Liver (tissue), 3 donors: ENCODE measurements at regions not wholly inside any gene's neighbourhood (a gene's known extent, or its start where the extent isn't known, plus 50 kb on each side); places are given as distances from the start of the nearest gene placed in this dataset.

Experiments used
- FOXA1 ChIP-seq: IDR thresholded peaks from 2 replicates; pipeline ENCODE4 v1.6.1; 2016; ENCODE audit warnings: antibody characterized with exemption
- GABPA ChIP-seq, 2 donors: IDR thresholded peaks in 1 of 2; conservative IDR thresholded peaks in 1 of 2; 2 replicates each; pipeline ENCODE4 v1.6.1; 2016; ENCODE audit warnings: antibody characterized with exemption in 2 of 2, mild to moderate bottlenecking in 1 of 2, moderate library complexity in 1 of 2
- JUND ChIP-seq, 2 donors: IDR thresholded peaks; 2 replicates each; pipeline ENCODE4 v1.6.1; 2016; ENCODE audit warnings: antibody characterized with exemption in 2 of 2
- MAX ChIP-seq: IDR thresholded peaks from 2 replicates; pipeline ENCODE4 v1.6.1; 2016; ENCODE audit warnings: antibody characterized with exemption
- RAD21 ChIP-seq, 2 donors: IDR thresholded peaks; 2 replicates each; pipeline ENCODE4 v1.6.1; 2016; ENCODE audit warnings: antibody characterized with exemption in 2 of 2, mild to moderate bottlenecking in 2 of 2
- REST ChIP-seq: IDR thresholded peaks from 2 replicates; pipeline ENCODE4 v1.6.1; 2016; ENCODE audit warnings: antibody characterized with exemption, mild to moderate bottlenecking
- RXRA ChIP-seq, 2 donors: IDR thresholded peaks; 2 replicates each; pipeline ENCODE4 v1.6.1; 2017 to 2018; ENCODE audit warnings: antibody characterized with exemption in 2 of 2, mild to moderate bottlenecking in 1 of 2
- SP1 ChIP-seq: IDR thresholded peaks from 2 replicates; pipeline ENCODE4 v1.6.1; 2018; ENCODE audit warnings: antibody characterized with exemption, mild to moderate bottlenecking
- TAF1 ChIP-seq: conservative IDR thresholded peaks from 2 replicates; pipeline ENCODE4 v1.6.1; 2016; ENCODE audit warnings: antibody characterized with exemption, mild to moderate bottlenecking
- YY1 ChIP-seq: IDR thresholded peaks from 2 replicates; pipeline ENCODE4 v1.6.1; 2016; ENCODE audit warnings: antibody characterized with exemption, mild to moderate bottlenecking
- TF ChIP-seq, protein P1 (sequence below): fragments of 150-350 bp; IDR thresholded peaks from 2 replicates; pipeline ENCODE4 v1.5.1; 2017; ENCODE audit warnings: improper control_type of control experiment, low read depth, low read length; ENCODE audit not compliant: missing input control
- TF ChIP-seq, protein P2 (sequence below): IDR thresholded peaks from 2 replicates; pipeline ENCODE4 v1.6.1; 2016; ENCODE audit warnings: antibody characterized with exemption
- donor health status: healthy.
- donor health status: healthy.

DNA sequence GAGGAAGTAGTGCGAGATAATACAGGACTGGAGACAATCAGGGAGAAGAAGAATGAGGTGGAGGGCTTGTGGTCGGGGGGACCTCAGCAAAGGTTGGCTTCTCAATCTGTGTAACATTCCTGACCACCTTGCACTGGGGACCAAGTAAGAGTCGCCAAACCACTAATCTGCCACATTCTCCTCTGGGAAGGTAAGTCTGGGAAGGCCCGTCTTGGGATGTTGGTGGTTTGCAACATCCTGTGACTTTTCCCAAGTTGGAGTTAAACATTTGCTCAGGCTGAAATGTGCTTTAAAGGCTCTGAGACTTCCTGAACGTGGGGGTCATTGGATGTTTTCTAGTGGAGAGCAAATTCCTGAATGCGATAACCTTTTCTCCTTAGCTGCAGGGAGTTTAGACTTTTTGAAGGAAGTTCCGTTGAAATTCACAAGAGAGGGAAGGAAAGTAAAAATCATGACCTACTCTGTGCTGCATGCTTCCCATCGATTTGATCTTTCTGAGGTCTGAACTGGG is 325.9 kb downstream of the RPS6KC1 start:
- TF ChIP-seq, protein P1, sequence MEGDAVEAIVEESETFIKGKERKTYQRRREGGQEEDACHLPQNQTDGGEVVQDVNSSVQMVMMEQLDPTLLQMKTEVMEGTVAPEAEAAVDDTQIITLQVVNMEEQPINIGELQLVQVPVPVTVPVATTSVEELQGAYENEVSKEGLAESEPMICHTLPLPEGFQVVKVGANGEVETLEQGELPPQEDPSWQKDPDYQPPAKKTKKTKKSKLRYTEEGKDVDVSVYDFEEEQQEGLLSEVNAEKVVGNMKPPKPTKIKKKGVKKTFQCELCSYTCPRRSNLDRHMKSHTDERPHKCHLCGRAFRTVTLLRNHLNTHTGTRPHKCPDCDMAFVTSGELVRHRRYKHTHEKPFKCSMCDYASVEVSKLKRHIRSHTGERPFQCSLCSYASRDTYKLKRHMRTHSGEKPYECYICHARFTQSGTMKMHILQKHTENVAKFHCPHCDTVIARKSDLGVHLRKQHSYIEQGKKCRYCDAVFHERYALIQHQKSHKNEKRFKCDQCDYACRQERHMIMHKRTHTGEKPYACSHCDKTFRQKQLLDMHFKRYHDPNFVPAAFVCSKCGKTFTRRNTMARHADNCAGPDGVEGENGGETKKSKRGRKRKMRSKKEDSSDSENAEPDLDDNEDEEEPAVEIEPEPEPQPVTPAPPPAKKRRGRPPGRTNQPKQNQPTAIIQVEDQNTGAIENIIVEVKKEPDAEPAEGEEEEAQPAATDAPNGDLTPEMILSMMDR = no peak
- TF ChIP-seq FOXA1 (no peak), TAF1 (no peak), YY1 (no peak), SP1 (no peak), REST (no peak), MAX (no peak), GABPA (IDR thresholded peaks at IDR 0.05 in 1 of 2, conservative IDR thresholded peaks at IDR 0.05 in 1 of 2) (no peak), RAD21 (IDR thresholded peaks at IDR 0.05) (no peak), RXRA (IDR thresholded peaks at IDR 0.05) (no peak), JUND (IDR thresholded peaks at IDR 0.05) (no peak)
- TF ChIP-seq, protein P2, sequence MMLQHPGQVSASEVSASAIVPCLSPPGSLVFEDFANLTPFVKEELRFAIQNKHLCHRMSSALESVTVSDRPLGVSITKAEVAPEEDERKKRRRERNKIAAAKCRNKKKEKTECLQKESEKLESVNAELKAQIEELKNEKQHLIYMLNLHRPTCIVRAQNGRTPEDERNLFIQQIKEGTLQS = no peak
